Trophoblast cell (in vitro differentiated cells and primary cell): ENCODE measurements at regions not wholly inside any gene's neighbourhood (a gene's known extent, or its start where the extent isn't known, plus 50 kb on each side); places are given as distances from the start of the nearest gene placed in this dataset.

Experiments used
- DNase-seq, 2 donors: peaks; one replicate each; pipeline ENCODE4 v3.0.0-alpha.2; 2016
- H2AFZ ChIP-seq: 2 replicates; pipeline ENCODE4 v1.6.1; 2013; ENCODE audit warnings: low read length, moderate library complexity, mild to moderate bottlenecking; ENCODE audit not compliant: insufficient read depth, poor library complexity
- H2AK5ac ChIP-seq: 2 replicates; pipeline ENCODE4 v1.6.1; 2013; ENCODE audit warnings: mild to moderate bottlenecking, low read length
- H2BK120ac ChIP-seq: 2 replicates; pipeline ENCODE4 v1.6.1; 2013; ENCODE audit warnings: low read length, mild to moderate bottlenecking, moderate library complexity; ENCODE audit not compliant: insufficient read depth, poor library complexity
- H2BK12ac ChIP-seq: 2 replicates; pipeline ENCODE4 v1.6.1; 2013; ENCODE audit warnings: mild to moderate bottlenecking, low read length, moderate library complexity
- H2BK5ac ChIP-seq: 2 replicates; pipeline ENCODE4 v1.6.1; 2013; ENCODE audit warnings: low read length, low read depth, moderate library complexity, mild to moderate bottlenecking; ENCODE audit not compliant: poor library complexity
- H3K14ac ChIP-seq: 2 replicates; pipeline ENCODE4 v1.6.1; 2013; ENCODE audit warnings: mild to moderate bottlenecking, low read length
- H3K18ac ChIP-seq: 2 replicates; pipeline ENCODE4 v1.6.1; 2013; ENCODE audit warnings: mild to moderate bottlenecking, low read length
- H3K23ac ChIP-seq: 2 replicates; pipeline ENCODE4 v1.6.1; 2013; ENCODE audit warnings: low read length
- H3K27ac ChIP-seq: 2 replicates; pipeline ENCODE4 v1.5.1; 2013; ENCODE audit warnings: low read depth, mild to moderate bottlenecking, inconsistent platforms, low read length, moderate library complexity
- H3K27me3 ChIP-seq: 2 replicates; pipeline ENCODE4 v1.6.1; 2013; ENCODE audit warnings: inconsistent platforms, mild to moderate bottlenecking, low read length, moderate library complexity; ENCODE audit not compliant: insufficient read depth
- H3K36me3 ChIP-seq, 2 experiments: 1 replicate in 1 of 2; 2 replicates in 1 of 2; pipeline ENCODE4 v1.6.1; 2013; ENCODE audit warnings: low read length in 2 of 2, mild to moderate bottlenecking in 2 of 2, moderate library complexity in 1 of 2; ENCODE audit not compliant: insufficient read depth in 2 of 2, control insufficient read depth in 1 of 2
- H3K4ac ChIP-seq: 2 replicates; pipeline ENCODE4 v1.6.1; 2013; ENCODE audit warnings: low read depth, mild to moderate bottlenecking, low read length, moderate library complexity
- H3K4me1 ChIP-seq, 2 experiments: 1 replicate in 1 of 2; 2 replicates in 1 of 2; pipeline ENCODE4 v1.6.1; 2013; ENCODE audit warnings: low read length in 2 of 2, mild to moderate bottlenecking in 2 of 2, moderate library complexity in 1 of 2; ENCODE audit not compliant: insufficient read depth in 2 of 2, control insufficient read depth in 1 of 2
- H3K4me2 ChIP-seq: 2 replicates; pipeline ENCODE4 v1.6.1; 2013; ENCODE audit warnings: inconsistent platforms, mild to moderate bottlenecking, low read length, moderate library complexity
- H3K4me3 ChIP-seq: 2 replicates; pipeline ENCODE4 v1.5.1; 2013; ENCODE audit warnings: mild to moderate bottlenecking, low read depth, low read length, inconsistent platforms
- H3K79me1 ChIP-seq: one replicate; pipeline ENCODE4 v1.6.1; 2013; ENCODE audit warnings: low read length
- H3K79me2 ChIP-seq: 2 replicates; pipeline ENCODE4 v1.6.1; 2013; ENCODE audit warnings: low read length, mild to moderate bottlenecking; ENCODE audit not compliant: control insufficient read depth, insufficient read depth, poor library complexity
- H3K9ac ChIP-seq: 2 replicates; pipeline ENCODE4 v1.6.1; 2013; ENCODE audit warnings: mild to moderate bottlenecking, low read length
- H3K9me3 ChIP-seq: 2 replicates; pipeline ENCODE4 v1.6.1; 2013; ENCODE audit warnings: low read depth, mild to moderate bottlenecking, control low read depth, inconsistent platforms, low read length; ENCODE audit not compliant: insufficient read depth
- H4K12ac ChIP-seq: 2 replicates; pipeline ENCODE4 v1.6.1; 2013; ENCODE audit warnings: low read depth, mild to moderate bottlenecking, low read length, moderate library complexity
- H4K8ac ChIP-seq: 2 replicates; pipeline ENCODE4 v1.6.1; 2013; ENCODE audit warnings: low read depth, mild to moderate bottlenecking, low read length, moderate library complexity
- H4K91ac ChIP-seq: one replicate; pipeline ENCODE4 v1.6.1; 2013; ENCODE audit warnings: low read depth, mild to moderate bottlenecking, low read length, moderate library complexity
- WGBS: extraction: QIAGEN DNeasy Blood & Tissue Kit; methylation state at CpG from one replicate; pipeline ENCODE4 v1.1.7; 2013; ENCODE audit warnings: missing lambda C conversion rate; ENCODE audit not compliant: insufficient read length, insufficient coverage; ENCODE audit errors: extremely low coverage; 5-methylcytosine and 5-hydroxymethylcytosine counted together

DNA sequence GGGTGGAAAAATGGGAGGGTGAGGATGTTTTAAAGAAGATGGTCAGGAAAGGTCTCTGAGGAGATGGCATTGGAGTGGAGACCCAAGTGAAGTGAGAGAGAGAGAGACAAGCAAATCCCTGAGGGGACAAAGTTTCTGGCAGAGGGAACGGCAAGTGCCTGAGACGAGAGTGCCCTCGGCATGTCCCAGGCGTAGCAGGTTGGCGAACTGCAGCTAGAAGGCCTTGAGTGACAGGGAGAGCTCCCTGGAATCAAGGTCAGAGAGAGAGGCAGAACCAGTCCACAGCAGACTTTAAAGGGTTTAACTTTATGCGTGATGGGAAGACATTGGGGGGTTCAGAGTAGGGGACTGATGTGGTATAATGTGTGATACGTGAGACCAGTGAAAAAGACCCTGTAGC, 150.2 kb upstream of the HAND2 start:
- no peaks in the 10 kb centered on the region for H3K36me3 ChIP-seq
- H2BK12ac ChIP-seq = no peak overlapping the region
- no peak overlapping the region for H3K23ac ChIP-seq
- H3K27me3 ChIP-seq = no peaks in the 10 kb centered on the region
- H3K4me3 ChIP-seq = no peak overlapping the region
- H3K18ac ChIP-seq = no peak overlapping the region
- H3K79me2 ChIP-seq = no peaks in the 10 kb centered on the region
- H2BK5ac ChIP-seq = no peak overlapping the region
- no peaks in the 10 kb centered on the region for H3K4me1 ChIP-seq
- H2BK120ac ChIP-seq = no peak overlapping the region
- no peak overlapping the region for H3K4me2 ChIP-seq
- no peak overlapping the region for H2AFZ ChIP-seq
- no peak overlapping the region for H3K4ac ChIP-seq
- H4K8ac ChIP-seq = no peak overlapping the region
- no peak overlapping the region for H3K14ac ChIP-seq
- no peak overlapping the region for H3K9ac ChIP-seq
- H4K91ac ChIP-seq = no peak overlapping the region
- H3K27ac ChIP-seq = no peak overlapping the region
- no peaks in the 10 kb centered on the region for H3K79me1 ChIP-seq
- WGBS = no CpG with 5 or more reads among the region's 7 CpGs
- DNase-seq = no peak
- no peaks in the 10 kb centered on the region for H3K9me3 ChIP-seq
- no peak overlapping the region for H2AK5ac ChIP-seq
- no peak overlapping the region for H4K12ac ChIP-seq

DNA sequence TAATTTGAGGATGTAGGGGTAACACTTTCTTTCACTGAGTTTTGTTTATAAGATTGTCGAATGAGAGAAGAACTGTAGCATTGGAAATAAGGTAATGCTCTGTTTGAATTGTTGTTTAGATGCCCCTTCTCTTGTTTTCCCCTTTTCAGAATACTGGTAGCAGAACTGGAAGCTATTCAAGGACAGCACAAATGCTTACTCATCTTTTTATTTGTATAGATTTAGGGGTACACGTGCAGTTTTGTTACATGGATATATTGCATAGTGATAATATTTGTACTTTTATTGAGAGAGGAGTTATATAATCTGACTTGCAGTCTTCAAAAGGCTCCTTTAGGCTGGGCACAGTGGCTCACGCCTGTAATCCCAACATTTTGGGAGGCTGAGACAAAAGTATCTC, 145.4 kb upstream of the HAND2 start:
- Histone ChIP-seq H3K79me1 (no peaks in the 10 kb centered on the region), H3K18ac (no peak overlapping the region), H3K23ac (no peak overlapping the region), H3K27ac (no peak overlapping the region), H4K8ac (no peak overlapping the region), H2BK12ac (no peak overlapping the region), H3K4me1 (no peaks in the 10 kb centered on the region), H3K4ac (no peak overlapping the region), H4K91ac (no peak overlapping the region), H3K36me3 (no peaks in the 10 kb centered on the region), H2AFZ (no peak overlapping the region), H3K9me3 (no peaks in the 10 kb centered on the region), H2AK5ac (no peak overlapping the region), H2BK120ac (no peak overlapping the region), H3K4me3 (no peak overlapping the region), H4K12ac (no peak overlapping the region), H3K4me2 (no peak overlapping the region), H3K9ac (no peak overlapping the region), H3K27me3 (no peaks in the 10 kb centered on the region), H3K79me2 (no peaks in the 10 kb centered on the region), H3K14ac (no peak overlapping the region), H2BK5ac (no peak overlapping the region)
- DNase-seq = no peak
- no CpG with 5 or more reads among the region's 3 CpGs for WGBS

DNA sequence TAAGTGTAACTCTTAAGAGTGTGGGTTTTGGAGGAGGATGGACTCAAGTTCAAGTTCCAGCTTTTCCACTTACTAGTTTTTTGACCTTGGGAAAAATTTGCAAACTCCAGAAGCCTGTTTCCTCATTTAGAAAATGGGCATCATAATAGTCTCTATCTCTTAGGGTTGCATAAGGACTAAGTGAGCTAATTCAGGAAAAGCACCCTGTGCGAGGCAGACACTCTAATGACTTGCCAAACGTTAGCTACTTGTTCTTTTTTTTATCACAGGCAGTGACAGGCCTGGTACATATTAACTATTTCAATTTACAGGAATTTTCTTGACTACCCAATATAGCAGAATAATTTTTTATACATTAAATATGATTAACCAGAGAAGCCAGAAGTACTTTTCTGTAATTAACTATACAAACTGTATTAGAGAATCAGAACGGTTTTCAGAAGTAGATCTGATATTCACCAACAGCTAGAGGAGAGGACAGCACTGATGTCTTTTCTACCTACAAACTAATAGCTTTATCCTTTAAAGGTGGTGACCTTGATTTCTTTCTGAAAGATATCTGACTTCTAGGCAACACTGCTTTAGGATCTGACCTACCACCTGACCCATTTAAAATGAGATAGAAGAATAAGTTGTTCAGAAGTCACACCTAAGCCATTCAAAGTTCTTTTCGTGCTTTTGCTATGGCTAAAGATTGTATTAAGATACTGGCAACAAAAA, 139.6 kb upstream of the HAND2 start:
- no peaks in the 10 kb centered on the region for H3K79me2 ChIP-seq
- H3K9ac ChIP-seq = no peak overlapping the region
- H3K18ac ChIP-seq = no peak overlapping the region
- H3K4me3 ChIP-seq = no peak overlapping the region
- no peaks in the 10 kb centered on the region for H3K79me1 ChIP-seq
- no peak overlapping the region for H2BK120ac ChIP-seq
- H4K91ac ChIP-seq = no peak overlapping the region
- no peak overlapping the region for H3K4me2 ChIP-seq
- no peak overlapping the region for H2BK12ac ChIP-seq
- no peak for DNase-seq
- H3K4ac ChIP-seq = no peak overlapping the region
- H4K12ac ChIP-seq = no peak overlapping the region
- H3K27me3 ChIP-seq = no peaks in the 10 kb centered on the region
- no peak overlapping the region for H3K27ac ChIP-seq
- H2AK5ac ChIP-seq = no peak overlapping the region
- no peak overlapping the region for H2AFZ ChIP-seq
- WGBS = no CpG with 5 or more reads among the region's 4 CpGs
- H3K9me3 ChIP-seq = no peaks in the 10 kb centered on the region
- no peaks in the 10 kb centered on the region for H3K36me3 ChIP-seq
- no peaks in the 10 kb centered on the region for H3K4me1 ChIP-seq
- no peak overlapping the region for H3K14ac ChIP-seq
- no peak overlapping the region for H2BK5ac ChIP-seq
- no peak overlapping the region for H3K23ac ChIP-seq
- H4K8ac ChIP-seq = no peak overlapping the region

DNA sequence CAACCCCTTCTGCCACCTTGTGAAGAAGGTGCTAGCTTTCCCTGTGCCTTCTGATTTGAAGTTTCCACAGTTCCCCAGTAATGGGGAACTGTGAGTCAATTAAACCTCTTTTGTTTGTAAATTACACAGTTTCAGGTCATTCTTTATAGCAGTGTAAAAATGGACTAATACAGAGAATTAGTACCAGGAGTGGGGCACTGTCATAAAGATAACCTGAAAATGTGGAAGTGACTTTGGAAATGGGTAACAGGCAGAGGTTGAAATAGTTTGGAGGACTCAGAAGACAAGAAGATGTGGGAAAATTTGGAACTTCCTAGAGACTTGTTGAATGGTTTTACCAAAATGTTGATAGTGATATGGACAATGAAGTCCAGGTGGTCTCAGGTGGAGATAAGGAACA, 131.0 kb upstream of the HAND2 start:
- Histone ChIP-seq H3K4ac (no peak overlapping the region), H2AK5ac (no peak overlapping the region), H3K18ac (no peak overlapping the region), H4K91ac (no peak overlapping the region), H4K12ac (no peak overlapping the region), H3K4me3 (no peak overlapping the region), H3K9me3 (no peaks in the 10 kb centered on the region), H2AFZ (no peak overlapping the region), H3K4me2 (no peak overlapping the region), H3K27ac (no peak overlapping the region), H2BK5ac (no peak overlapping the region), H4K8ac (no peak overlapping the region), H2BK12ac (no peak overlapping the region), H2BK120ac (no peak overlapping the region), H3K23ac (no peak overlapping the region), H3K14ac (no peak overlapping the region), H3K27me3 (no peaks in the 10 kb centered on the region), H3K9ac (no peak overlapping the region), H3K36me3 (no peaks in the 10 kb centered on the region), H3K4me1 (no peaks in the 10 kb centered on the region), H3K79me2 (no peaks in the 10 kb centered on the region), H3K79me1 (no peaks in the 10 kb centered on the region)
- DNase-seq = no peak
